Esophagus muscularis mucosa (tissue), 4 donors: ENCODE measurements at regions not wholly inside any gene's neighbourhood (a gene's known extent, or its start where the extent isn't known, plus 50 kb on each side); places are given as distances from the start of the nearest gene placed in this dataset.

Source experiments
- DNase-seq: peaks from one replicate; pipeline ENCODE4 v3.0.0-alpha.2; 2017; ENCODE audit errors: extremely low spot score
- H3K27ac ChIP-seq, 4 donors: fragments of 200-600 bp; sonication (generic); replicated peaks in 1 of 4; 1 replicate in 3 of 4; 2 replicates in 1 of 4; pipeline ENCODE4 v1.5.1; 2016 to 2019; ENCODE audit warnings: mild to moderate bottlenecking in 1 of 4
- H3K27me3 ChIP-seq, 4 donors: fragments of 200-600 bp; sonication (generic); one replicate each; pipeline versions ENCODE4 v1.5.1 to v1.6.0; 2016 to 2019
- H3K36me3 ChIP-seq, 4 donors: fragments of 200-600 bp; sonication (generic); one replicate each; pipeline ENCODE4 v1.5.1; 2016 to 2019
- H3K4me1 ChIP-seq, 4 donors: fragments of 200-600 bp; sonication (generic); one replicate each; pipeline ENCODE4 v1.5.1; 2016 to 2019
- H3K4me3 ChIP-seq, 4 donors: fragments of 200-600 bp; sonication (generic); 1 replicate in 2 of 4; 2 replicates in 2 of 4; pipeline ENCODE4 v1.5.1; 2016 to 2019; ENCODE audit warnings: mild to moderate bottlenecking in 4 of 4, moderate library complexity in 1 of 4
- H3K9me3 ChIP-seq, 4 donors: fragments of 200-600 bp; sonication (generic); 1 replicate in 3 of 4; 2 replicates in 1 of 4; pipeline ENCODE4 v1.5.1; 2016 to 2019
- CTCF ChIP-seq, 3 experiments: fragments of 200-600 bp in 2 of 3; fragments of 450-650 bp in 1 of 3; sonication (generic) in 2 of 3; IDR thresholded peaks; one replicate each; pipeline ENCODE4 v1.5.1; 2017 to 2019; ENCODE audit warnings: antibody characterized with exemption in 3 of 3, mild to moderate bottlenecking in 2 of 3, moderate library complexity in 1 of 3
- EP300 ChIP-seq: sonication (generic); formaldehyde crosslinking; IDR thresholded peaks from one replicate; pipeline ENCODE4 v1.6.1; 2017; ENCODE audit warnings: antibody characterized with exemption
- POLR2A ChIP-seq: fragments of 450-650 bp; IDR thresholded peaks from one replicate; pipeline ENCODE4 v1.6.1; 2017; ENCODE audit warnings: antibody characterized with exemption, moderate library complexity, mild to moderate bottlenecking, low read depth
- POLR2AphosphoS5 ChIP-seq, 2 donors: sonication (generic); formaldehyde crosslinking; IDR thresholded peaks; one replicate each; pipeline ENCODE4 v1.6.1; 2017; ENCODE audit warnings: antibody characterized with exemption in 2 of 2
- WGBS: methylation state at CpG from one replicate; pipeline ENCODE4 v1.1.5; 2018; 5-methylcytosine and 5-hydroxymethylcytosine counted together
- intact Hi-C: fragments of 100-400 bp; cut with DNase I; formaldehyde crosslinking; loops from one replicate; pipeline ENCODE4 v1.15.1; 2023

- TF ChIP-seq CTCF (IDR thresholded peaks at IDR 0.05), result no peak
- TF ChIP-seq POLR2AphosphoS5 (IDR thresholded peaks at IDR 0.05), result no peak
- TF ChIP-seq POLR2A, result no peak
- TF ChIP-seq EP300, result no peak
- Histone ChIP-seq H3K4me3 (no peak overlapping the region), H3K9me3 (no peaks in the 10 kb centered on the region), H3K27ac (no peak overlapping the region), H3K27me3 (no peaks in the 10 kb centered on the region), H3K36me3 (no peaks in the 10 kb centered on the region), H3K4me1 (peaks cover 0 to 13% (median 4%) of the 10 kb centered on the region in 4 donors)
- DNase-seq, result no peak
- 76% methylated on average over 7 of the region's 7 CpGs for WGBS
- intact Hi-C loops, result no loop called here
Measured at GRCh38 chr1:168970926-168971659, 135.4 kb upstream of the ATP1B1 start.

- TF ChIP-seq CTCF (IDR thresholded peaks at IDR 0.05) (no peak), EP300 (no peak), POLR2A (no peak), POLR2AphosphoS5 (IDR thresholded peaks at IDR 0.05) (no peak)
- no peak overlapping the region for H3K27ac ChIP-seq
- no peak for DNase-seq
- peaks cover 0 to 13% (median 4%) of the 10 kb centered on the region in 4 donors for H3K4me1 ChIP-seq
- 89% methylated on average over 4 of the region's 4 CpGs for WGBS
- no peaks in the 10 kb centered on the region for H3K9me3 ChIP-seq
- no peak overlapping the region for H3K4me3 ChIP-seq
- no peaks in the 10 kb centered on the region for H3K36me3 ChIP-seq
- intact Hi-C loops, result no loop called here
- no peaks in the 10 kb centered on the region for H3K27me3 ChIP-seq
Measured at GRCh38 chr1:168972225-168972624, 134.3 kb upstream of the ATP1B1 start.

- H3K4me1 ChIP-seq, result peaks cover 0 to 13% (median 4%) of the 10 kb centered on the region in 4 donors
- no peak overlapping the region for H3K27ac ChIP-seq
- no peak for TF ChIP-seq POLR2AphosphoS5 (IDR thresholded peaks at IDR 0.05)
- TF ChIP-seq POLR2A, result no peak
- no peak for TF ChIP-seq CTCF (IDR thresholded peaks at IDR 0.05)
- TF ChIP-seq EP300, result no peak
- WGBS, result 33% methylated on average over 2 of the region's 2 CpGs
- H3K4me3 ChIP-seq, result no peak overlapping the region
- H3K36me3 ChIP-seq, result no peaks in the 10 kb centered on the region
- no peak for DNase-seq
- no peaks in the 10 kb centered on the region for H3K9me3 ChIP-seq
- no peaks in the 10 kb centered on the region for H3K27me3 ChIP-seq
- intact Hi-C loops, result no loop called here
Measured at GRCh38 chr1:168972887-168973286, 133.6 kb upstream of the ATP1B1 start.

- intact Hi-C loops, result no loop called here
- no peak overlapping the region for H3K27ac ChIP-seq
- no peak for DNase-seq
- H3K27me3 ChIP-seq, result no peaks in the 10 kb centered on the region
- TF ChIP-seq EP300 (no peak), POLR2AphosphoS5 (IDR thresholded peaks at IDR 0.05) (no peak)
- H3K36me3 ChIP-seq, result no peaks in the 10 kb centered on the region
- H3K4me1 ChIP-seq, result peaks cover 0 to 13% (median 4%) of the 10 kb centered on the region in 4 donors
- H3K4me3 ChIP-seq, result no peak overlapping the region
- no peaks in the 10 kb centered on the region for H3K9me3 ChIP-seq
- WGBS, result 84% methylated on average over 5 of the region's 5 CpGs
Measured at GRCh38 chr1:168974117-168974516, 132.4 kb upstream of the ATP1B1 start.

GRCh38 chr1:168974611-168975010 lies 131.9 kb upstream of the ATP1B1 start:
- no peak overlapping the region for H3K27ac ChIP-seq

More at GRCh38 chr1:168974611-168975010, 131.9 kb upstream of the ATP1B1 start:
- intact Hi-C loops, result no loop called here
- Histone ChIP-seq H3K36me3 (no peaks in the 10 kb centered on the region), H3K4me3 (no peak overlapping the region), H3K27me3 (no peaks in the 10 kb centered on the region), H3K9me3 (no peaks in the 10 kb centered on the region), H3K4me1 (peaks cover 0 to 13% (median 4%) of the 10 kb centered on the region in 4 donors)
- no peak for DNase-seq
- TF ChIP-seq CTCF (IDR thresholded peaks at IDR 0.05) (no peak), POLR2AphosphoS5 (IDR thresholded peaks at IDR 0.05) (no peak), POLR2A (no peak), EP300 (no peak)
